ENCODE measurements at regions not wholly inside any gene's neighbourhood (a gene's known extent, or its start where the extent isn't known, plus 50 kb on each side); places are given as distances from the start of the nearest gene placed in this dataset.
"Not testable (repeated sequence)": the region's sequence is repeated elsewhere in the genome, so short reads cannot be mapped to it uniquely, and the experiment has no call there.

- DNase-seq (ENCODE audit: low read depth), result no peak
- H3K4me3 ChIP-seq (ENCODE audit: low read length), result no peak overlapping the region
- TF ChIP-seq CTCF (conservative IDR thresholded peaks at IDR 0.05; ENCODE audit: low read depth, low read length), result no peak
Observed at GRCh38 chr13:111064661-111065060, 50.4 kb upstream of the ARHGEF7 start.

GRCh38 chr13:111062966-111063365, 52.1 kb upstream of the ARHGEF7 start:
- H3K4me3 ChIP-seq (ENCODE audit: low read length), result no peak overlapping the region
- TF ChIP-seq CTCF (conservative IDR thresholded peaks at IDR 0.05; ENCODE audit: low read depth, low read length), result no peak
- DNase-seq (ENCODE audit: low read depth), result no peak

- no peak overlapping the region for H3K4me3 ChIP-seq (ENCODE audit: low read length)
- no peak for DNase-seq (ENCODE audit: low read depth)
- TF ChIP-seq CTCF (conservative IDR thresholded peaks at IDR 0.05; ENCODE audit: low read depth, low read length), result no peak
Observed at GRCh38 chr13:111062305-111062704, 52.8 kb upstream of the ARHGEF7 start.

GRCh38 chr13:111061358-111062045, 53.6 kb upstream of the ARHGEF7 start:
- no peak for TF ChIP-seq CTCF (conservative IDR thresholded peaks at IDR 0.05; ENCODE audit: low read depth, low read length)
- DNase-seq (ENCODE audit: low read depth), result no peak
- no peak overlapping the region for H3K4me3 ChIP-seq (ENCODE audit: low read length)

- DNase-seq (ENCODE audit: low read depth), result no peak
Observed at GRCh38 chr13:111060237-111060919, 54.7 kb upstream of the ARHGEF7 start.

GRCh38 chr13:111058796-111059506, 56.2 kb upstream of the ARHGEF7 start:
- DNase-seq (ENCODE audit: low read depth), result no peak
- no peak for TF ChIP-seq CTCF (conservative IDR thresholded peaks at IDR 0.05; ENCODE audit: low read depth, low read length)
- no peak overlapping the region for H3K4me3 ChIP-seq (ENCODE audit: low read length)

More at GRCh38 chr13:111060237-111060919, 54.7 kb upstream of the ARHGEF7 start:
- H3K4me3 ChIP-seq (ENCODE audit: low read length), result no peak overlapping the region
- no peak for TF ChIP-seq CTCF (conservative IDR thresholded peaks at IDR 0.05; ENCODE audit: low read depth, low read length)

- H3K4me3 ChIP-seq (ENCODE audit: low read length); DNase-seq (ENCODE audit: low read depth): not testable (repeated sequence)
Observed at GRCh38 chr13:111058339-111058738, 56.8 kb upstream of the ARHGEF7 start.

- H3K4me3 ChIP-seq (ENCODE audit: low read length); DNase-seq (ENCODE audit: low read depth): not testable (repeated sequence)
Observed at GRCh38 chr13:111051726-111052232, 63.3 kb upstream of the ARHGEF7 start.

Data from retinal pigment epithelial cell (primary cell).